GM18951 (cell line): ENCODE measurements at regions not wholly inside any gene's neighbourhood (a gene's known extent, or its start where the extent isn't known, plus 50 kb on each side); places are given as distances from the start of the nearest gene placed in this dataset.

Experiments used
- POLR2A ChIP-seq: IDR thresholded peaks from 4 replicates; pipeline ENCODE4 v1.6.1; 2011; ENCODE audit warnings: mild to moderate bottlenecking; ENCODE audit not compliant: insufficient read length, insufficient read depth; ENCODE audit errors: extremely low read depth
- in situ Hi-C: fragments of 300-500 bp; cut with MboI; formaldehyde crosslinking; loops from one replicate; pipeline ENCODE4 v1.12.0; 2022; ENCODE audit warnings: low sequenced_read_pairs, mixed read lengths, inconsistent platforms; ENCODE audit not compliant: unreplicated experiment

DNA sequence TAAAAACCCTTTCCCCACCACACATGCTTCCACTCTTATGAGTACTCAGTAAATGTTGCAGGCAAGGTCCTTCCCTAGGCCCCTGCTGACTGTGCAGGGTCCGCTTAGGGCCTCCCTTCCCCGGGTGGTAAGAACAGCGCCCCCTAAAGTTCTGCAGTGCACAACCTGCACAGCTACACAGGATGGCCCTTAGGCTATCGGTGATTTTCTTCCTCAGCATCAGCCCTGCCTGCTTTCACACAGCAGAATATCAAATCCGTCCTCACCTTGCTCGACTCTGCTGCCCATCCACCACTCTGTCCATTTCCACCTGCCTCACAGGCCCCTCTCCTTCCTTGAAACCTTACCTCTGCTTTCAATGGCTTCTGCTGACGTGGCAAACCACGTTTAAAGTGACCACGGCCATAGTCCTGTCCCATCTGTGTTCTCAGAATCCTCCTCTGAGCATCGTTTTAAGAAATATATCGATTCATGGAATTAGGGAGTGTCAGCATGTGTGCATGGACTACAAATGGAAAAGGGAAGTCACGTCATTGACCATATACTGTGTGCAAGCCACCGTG, 51.4 kb upstream of the TMEM132E start:
- in situ Hi-C loops: loop anchor here (25.0 kb wide), 1 partner anchor 584 kb away; the partner anchor contains the start of genes FNDC8 and RAD51D
- TF ChIP-seq POLR2A: no peak

DNA sequence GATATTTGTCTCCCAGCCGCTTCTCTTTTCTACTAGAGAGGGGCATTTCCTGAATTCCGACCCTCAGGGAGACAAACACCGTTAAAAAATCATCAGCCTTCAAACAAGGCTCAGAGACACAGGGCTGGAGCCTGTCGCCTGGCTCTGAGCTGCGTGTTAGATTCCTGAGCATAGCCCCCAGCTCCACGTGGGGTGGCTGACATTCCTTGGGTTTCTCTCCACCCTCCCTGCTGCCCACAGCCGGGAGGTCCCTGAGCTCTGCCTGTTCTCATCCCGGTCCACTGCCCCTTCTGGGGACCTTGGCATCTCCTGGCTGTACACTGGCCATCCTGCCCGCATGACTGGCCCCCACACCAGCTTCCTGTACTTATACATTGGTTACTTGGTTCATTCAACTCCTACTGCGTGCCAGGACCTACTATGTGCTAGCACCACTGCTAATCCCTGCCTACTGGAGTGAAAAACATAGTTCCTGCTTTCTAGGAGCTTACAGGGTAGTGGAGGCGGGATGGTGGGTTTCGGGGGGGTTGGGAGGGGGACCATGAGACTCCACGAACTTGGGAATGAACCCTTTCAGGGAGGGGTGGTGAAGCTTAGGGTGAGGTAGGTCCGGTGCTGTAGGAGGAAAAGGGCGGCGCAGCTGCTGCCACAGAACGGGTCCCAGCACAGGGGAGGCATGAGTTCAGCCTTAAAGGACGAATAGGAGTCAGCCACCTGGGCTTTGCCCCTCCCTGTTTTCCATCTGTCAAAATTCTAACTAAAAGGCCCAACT, 52.1 kb upstream of the TMEM132E start:
- in situ Hi-C loops: loop anchor here (25.0 kb wide), 1 partner anchor 585 kb away; the partner anchor contains the start of genes FNDC8 and RAD51D
- TF ChIP-seq POLR2A: no peak

DNA sequence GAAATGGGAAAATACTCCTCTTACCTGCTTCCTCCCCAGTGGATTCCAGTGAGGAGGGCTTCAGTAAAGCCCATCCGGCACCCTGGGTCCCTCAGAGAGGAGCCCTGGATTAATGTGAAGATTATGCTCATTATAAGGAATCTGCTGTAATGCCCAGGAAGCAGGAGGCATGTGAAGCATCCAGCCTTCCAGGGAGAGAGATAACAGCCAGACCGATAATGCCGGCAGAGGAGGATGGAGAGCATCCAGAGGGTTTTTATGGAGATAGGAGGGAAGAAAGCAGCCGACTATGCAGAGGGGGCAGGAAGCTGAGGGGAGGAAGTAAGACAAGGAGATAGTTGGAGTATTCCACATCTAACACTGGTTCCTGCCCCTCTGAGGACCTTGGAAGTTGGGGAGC, 53.7 kb upstream of the TMEM132E start:
- no peak for TF ChIP-seq POLR2A
- in situ Hi-C loops: loop anchor here (25.0 kb wide), 1 partner anchor 587 kb away; the partner anchor contains the start of genes FNDC8 and RAD51D

DNA sequence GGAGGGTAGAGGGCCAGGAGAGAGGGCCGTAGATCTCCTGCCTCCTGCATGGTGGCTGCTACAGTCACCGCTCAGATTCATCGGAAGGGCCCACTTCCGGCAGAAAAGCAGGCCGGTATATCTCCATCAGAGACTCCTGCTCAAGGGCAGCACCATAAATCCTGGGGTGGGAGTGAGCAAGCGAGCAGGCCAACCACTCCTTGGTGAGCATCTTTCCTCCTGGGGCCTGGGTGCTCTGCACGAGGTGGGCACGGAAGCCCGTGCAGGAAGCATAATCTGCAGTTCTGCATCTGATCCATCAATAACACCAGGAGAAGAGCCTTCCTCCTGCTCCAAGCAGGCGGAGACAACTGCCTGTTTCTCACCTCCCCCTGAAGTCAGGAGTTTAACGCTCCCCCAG, 57.4 kb upstream of the TMEM132E start:
- in situ Hi-C loops: no loop called here
- TF ChIP-seq POLR2A: no peak

DNA sequence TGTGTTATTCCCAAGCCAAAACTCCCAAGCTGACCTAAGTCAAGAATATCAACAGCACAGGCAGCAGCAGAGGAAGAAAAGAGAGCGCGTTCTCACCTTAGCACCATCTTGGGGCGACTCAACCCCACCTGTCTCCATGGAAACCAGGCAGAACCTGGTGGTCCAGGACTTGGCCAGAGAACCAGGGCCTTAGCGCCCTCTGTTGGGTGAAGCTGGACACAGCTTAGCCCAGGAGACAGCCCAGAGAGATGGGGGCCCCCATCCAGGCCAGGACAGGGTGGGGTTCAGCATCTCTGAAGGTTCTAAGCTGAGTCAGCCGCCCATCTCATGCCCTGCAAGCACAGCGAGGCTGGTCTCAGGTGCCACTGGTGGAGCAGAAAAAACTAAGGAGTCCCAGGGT, 60.1 kb upstream of the TMEM132E start:
- no peak for TF ChIP-seq POLR2A
- in situ Hi-C loops: no loop called here

DNA sequence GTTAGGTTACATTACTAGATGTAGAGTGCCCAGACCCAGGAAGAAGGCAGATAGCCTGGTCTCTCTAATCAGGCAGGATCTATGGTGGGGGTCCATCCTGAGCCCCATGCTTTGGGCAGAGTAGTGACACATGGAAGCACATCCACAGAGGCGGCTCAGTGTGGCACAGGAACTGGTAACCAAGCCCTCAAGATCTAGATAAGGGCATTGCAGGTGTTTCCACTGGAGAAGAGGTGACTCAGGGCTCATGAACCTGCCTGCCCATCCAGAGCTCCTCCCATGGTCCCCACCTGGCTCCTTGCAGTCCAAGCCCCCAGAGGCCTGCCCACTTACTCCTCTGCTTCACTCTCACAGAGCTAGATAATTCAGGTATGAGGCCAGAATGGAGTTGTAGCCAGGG, 62.0 kb upstream of the TMEM132E start:
- in situ Hi-C loops: no loop called here
- no peak for TF ChIP-seq POLR2A

DNA sequence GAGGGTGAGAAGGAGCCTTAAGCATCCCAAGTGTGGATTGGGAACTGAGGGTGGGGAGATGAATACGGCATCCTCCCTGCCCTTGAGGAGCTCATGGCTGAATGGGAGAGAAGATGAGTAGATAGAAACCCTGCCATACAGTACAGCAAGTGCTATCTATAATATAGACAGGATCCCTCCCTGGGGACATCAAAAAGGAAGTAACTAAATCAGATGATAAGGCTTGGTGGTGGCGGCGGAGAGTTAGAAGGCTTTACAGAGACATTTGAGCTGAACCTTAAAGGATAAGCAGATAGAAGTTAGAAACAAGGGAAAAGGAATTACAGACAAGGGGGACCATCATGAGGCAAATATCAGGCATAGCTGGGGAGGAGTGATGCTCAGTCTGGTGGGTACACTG, 67.5 kb upstream of the TMEM132E start:
- TF ChIP-seq POLR2A: no peak
- in situ Hi-C loops: no loop called here

DNA sequence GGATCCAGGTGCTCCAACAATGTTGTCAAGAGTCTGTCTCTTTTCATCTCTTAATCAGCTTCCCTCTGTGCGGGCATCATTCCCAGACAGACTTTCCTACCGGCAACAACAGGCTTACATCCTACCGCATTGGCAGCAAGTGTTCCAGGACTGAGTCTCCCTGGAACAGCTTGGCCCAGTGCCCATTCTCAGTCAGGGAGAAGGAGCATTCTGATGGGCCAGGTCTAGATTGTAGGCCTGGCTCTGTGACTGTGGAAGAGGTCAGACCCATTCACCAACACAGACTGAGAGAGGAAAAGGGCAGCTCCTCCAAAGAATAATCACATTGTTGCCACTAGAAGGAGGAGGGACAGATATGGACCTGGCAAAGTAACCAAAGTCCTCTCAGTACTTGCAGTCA, 68.1 kb upstream of the TMEM132E start:
- TF ChIP-seq POLR2A: no peak
- in situ Hi-C loops: no loop called here

DNA sequence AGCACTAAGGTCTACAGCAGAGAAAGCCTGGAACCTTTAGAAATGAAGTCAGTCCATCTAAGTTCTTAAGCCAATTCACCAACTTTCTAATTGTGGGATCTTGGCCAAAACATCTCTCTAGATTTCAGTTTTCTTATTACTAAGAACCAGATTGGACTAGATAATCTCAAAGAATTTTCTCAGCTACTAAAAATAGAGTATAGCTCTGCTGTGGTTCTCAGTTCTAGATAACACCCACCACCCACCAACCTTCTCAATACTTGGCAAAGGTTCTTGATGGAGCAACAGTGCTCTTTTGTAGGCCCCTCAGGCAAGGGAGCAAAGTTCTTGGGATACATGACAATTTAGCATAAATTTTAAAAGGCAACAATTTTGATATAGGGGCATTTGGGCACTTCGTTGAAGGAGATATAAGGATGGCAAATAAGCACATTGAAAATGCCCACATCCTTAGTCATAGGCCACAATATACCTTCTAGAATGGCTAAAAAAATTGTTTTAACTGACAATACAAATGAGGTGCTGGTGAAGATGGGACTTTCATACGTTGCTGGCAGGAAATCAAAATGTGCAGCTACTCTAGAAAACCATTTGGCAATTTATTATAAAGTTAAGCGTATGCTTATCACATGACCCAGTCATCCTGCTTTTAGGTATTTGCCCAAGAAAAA, 74.4 kb upstream of the TMEM132E start:
- in situ Hi-C loops: no loop called here
- no peak for TF ChIP-seq POLR2A

DNA sequence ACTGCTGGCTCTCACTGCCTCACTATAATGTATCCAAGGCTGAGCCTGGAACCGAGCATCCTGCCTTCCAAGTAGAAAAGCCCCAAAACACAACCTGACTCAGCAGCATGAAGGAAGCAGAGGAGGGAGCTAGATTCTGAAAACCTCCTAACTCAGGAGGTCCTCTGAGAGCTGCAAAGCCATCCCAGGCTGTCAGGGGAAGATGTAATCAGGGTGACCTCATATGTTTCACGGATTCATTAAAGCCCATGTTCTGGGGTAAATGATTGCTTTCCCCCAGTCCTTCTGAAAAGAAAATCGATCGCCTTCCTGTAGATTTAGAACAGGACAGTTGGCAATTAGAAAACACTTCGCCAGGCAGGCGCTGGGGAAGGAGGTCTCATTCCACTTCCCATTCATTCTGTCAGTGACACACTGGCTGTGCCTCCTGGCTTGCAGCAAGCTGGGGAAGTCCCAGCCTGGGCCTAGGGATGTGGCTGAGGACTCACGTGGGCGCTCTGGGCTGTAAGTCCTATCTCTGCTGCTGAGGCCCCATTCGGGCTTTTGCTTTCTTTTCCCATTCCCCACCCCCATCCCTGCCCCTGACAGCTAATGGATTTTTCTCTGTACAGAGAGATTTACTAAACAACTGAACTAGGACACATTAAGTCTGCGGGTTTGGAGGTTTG, 75.7 kb upstream of the TMEM132E start:
- TF ChIP-seq POLR2A: no peak
- in situ Hi-C loops: no loop called here

DNA sequence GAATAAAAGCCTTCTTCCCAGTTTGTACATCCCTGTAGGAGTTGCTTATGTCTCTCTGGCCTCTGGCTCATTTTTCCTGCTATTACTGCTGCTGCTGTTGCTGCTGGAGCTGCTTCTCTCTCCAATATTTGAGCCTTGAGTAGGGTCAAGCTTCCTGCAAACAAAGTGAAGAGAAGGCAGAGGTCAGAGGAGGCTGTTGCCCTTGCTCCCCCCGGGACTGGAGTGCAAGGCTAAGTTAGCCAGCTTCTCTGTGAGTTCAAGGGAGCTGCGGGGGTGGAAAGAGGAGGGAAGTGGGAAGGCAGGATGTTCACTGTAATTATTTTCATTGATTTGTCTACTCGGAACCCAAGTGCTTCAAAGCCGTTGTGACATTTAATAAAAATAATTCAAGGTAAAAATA, 77.0 kb upstream of the TMEM132E start:
- in situ Hi-C loops: no loop called here
- no peak for TF ChIP-seq POLR2A

DNA sequence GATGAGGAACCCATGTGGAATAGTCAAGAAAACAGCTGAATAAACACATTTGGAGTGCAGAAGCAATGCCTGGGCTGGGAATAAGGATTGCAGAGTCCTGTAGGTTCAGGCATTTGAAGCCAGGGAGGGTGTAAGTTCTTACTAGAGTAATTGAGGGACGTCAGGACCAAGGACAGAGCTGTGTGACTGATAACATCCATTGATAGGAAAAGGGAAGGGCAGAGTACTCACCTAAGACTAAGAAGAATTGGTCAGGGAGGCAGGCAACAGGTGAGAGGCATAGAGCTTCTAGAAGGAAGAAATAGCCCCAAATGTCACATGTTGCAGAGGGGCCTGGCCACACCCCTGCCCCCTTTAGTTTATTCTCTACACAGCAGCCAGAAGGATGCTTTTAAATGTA, 79.8 kb upstream of the TMEM132E start:
- TF ChIP-seq POLR2A: no peak
- in situ Hi-C loops: no loop called here

DNA sequence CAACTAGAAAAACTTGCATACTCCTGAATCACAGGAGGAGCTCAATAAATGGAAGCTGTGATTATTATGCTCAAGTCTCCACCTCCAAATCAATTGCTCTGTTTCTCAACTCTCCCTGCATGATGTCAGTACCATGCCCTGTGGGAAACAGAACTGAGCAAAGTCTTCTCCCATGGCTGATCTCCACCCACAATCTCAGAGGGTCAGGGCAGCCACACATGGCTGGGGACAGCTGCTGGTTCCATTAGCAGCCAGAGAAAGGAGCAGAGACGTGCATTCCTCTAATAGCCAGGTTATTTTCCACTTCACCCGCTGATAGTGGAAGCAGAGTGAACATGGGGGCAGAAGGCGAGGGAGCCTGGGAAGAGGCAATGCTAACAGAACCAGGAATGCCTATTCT, 85.5 kb upstream of the TMEM132E start:
- no peak for TF ChIP-seq POLR2A

DNA sequence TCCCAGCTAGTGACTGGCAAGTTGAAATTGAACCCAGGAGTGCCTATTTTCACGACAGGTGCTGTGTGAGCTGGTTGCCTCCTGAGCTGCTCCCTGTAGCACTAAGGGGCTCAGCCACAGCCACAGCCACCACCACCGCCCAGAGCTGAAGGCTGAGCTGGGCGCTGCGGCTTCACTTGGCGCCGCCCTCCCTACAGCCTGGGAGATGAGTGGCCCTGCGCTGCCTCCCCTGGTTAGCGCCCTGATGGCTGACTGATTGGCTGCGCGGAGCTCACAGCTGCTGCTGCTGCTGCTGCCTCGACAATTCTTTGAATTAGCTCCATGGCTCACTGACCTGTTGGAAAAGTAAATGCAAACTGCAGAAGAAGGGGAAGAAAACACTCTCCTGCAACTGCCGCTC, 91.8 kb upstream of the TMEM132E start:
- no peak for TF ChIP-seq POLR2A
- in situ Hi-C loops: no loop called here

More for the DNA sequence above, 85.5 kb upstream of the TMEM132E start:
- in situ Hi-C loops: no loop called here

DNA sequence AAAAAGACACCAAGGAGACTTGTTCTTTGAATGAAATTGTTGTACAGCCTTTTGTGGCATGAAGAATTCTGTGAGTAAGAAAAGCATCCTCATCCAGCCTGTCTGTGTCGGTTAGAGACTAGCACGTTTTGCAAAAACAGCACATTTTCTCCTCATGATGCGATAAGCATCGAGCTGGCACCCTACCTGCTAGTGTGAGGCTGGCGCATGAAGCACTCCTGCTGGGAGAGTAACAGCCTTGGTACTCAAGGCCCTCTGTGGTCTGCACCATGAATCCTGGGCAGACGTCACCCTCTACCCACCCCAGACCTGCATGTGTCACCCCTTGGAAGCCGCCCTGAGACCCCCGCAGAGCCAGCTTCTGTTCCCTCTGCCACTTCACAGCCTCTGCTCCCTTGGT, 92.6 kb upstream of the TMEM132E start:
- TF ChIP-seq POLR2A: no peak
- in situ Hi-C loops: no loop called here
